Cardiac fibroblast (primary cell): ENCODE measurements at regions not wholly inside any gene's neighbourhood (a gene's known extent, or its start where the extent isn't known, plus 50 kb on each side); places are given as distances from the start of the nearest gene placed in this dataset.

Experiments used
- DNase-seq, 2 donors: peaks; one replicate each; pipeline versions ENCODE4 v3.0.0 to v3.0.0-alpha.2; 2010; ENCODE audit warnings: low read depth in 2 of 2
- H3K4me3 ChIP-seq, 2 donors: replicated peaks in 1 of 2; 1 replicate in 1 of 2; 2 replicates in 1 of 2; pipeline ENCODE4 v1.5.1; 2011; ENCODE audit warnings: low read depth in 2 of 2, low read length in 2 of 2, mild to moderate bottlenecking in 2 of 2, moderate library complexity in 1 of 2
- CTCF ChIP-seq: IDR thresholded peaks from one replicate; pipeline ENCODE4 v1.5.1; 2011; ENCODE audit warnings: low read depth, mild to moderate bottlenecking, low read length, inconsistent platforms

DNA sequence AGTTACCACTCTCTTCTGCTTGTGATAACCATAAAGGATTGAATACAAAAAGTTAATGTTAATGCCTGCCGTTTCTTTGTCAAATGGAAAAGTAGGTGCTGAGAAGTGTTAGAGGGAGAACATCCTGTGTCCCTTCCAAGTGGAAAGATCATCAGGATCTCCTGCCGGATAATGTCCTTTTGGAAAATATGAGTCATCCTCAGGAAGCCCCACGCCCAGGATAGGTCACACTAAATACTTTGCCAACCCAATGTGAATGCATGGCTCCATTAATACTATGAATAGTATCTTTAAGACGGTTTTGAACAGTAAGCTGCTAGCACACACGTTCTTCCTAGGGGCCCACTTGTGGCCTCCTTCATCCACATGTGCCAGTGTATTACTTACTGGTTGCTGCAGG, 279.5 kb downstream of the ZNF326 start:
- TF ChIP-seq CTCF, result no peak
- no peak overlapping the region for H3K4me3 ChIP-seq
- no peak for DNase-seq

DNA sequence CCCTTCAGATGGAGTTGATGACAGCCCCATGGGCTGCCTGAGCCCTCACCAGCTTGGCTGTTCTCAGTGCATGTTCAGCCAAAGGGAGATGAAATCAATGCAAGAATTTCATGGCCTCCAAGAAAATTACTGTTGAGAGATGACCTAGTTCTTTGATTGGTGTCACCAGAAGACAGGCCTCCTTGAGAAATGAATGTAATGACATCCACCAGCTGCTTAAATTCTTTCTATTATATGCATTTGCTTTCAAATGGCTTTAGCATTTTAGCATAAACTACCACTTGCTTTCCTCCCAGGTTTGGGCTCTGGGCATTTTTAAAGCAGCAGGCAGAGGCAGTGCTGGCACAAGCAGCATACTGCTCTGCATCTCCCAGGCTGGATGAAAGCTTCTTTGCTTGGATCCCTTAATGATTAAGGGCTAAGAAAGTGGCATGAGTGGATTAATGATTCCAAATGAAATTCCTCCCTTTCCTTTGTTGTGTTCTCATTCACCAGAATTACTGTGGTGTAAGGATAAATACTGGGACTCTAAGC, 278.4 kb downstream of the ZNF326 start:
- TF ChIP-seq CTCF, result no peak
- H3K4me3 ChIP-seq, result no peak overlapping the region

GRCh38 chr1:90262791-90263190, 267.9 kb downstream of the ZNF326 start:
- no peak for TF ChIP-seq CTCF
- H3K4me3 ChIP-seq, result no peak overlapping the region
- DNase-seq, result no peak

More for the DNA sequence above, 278.4 kb downstream of the ZNF326 start:
- no peak for DNase-seq

GRCh38 chr1:90262286-90262685, 267.4 kb downstream of the ZNF326 start:
- no peak for TF ChIP-seq CTCF
- H3K4me3 ChIP-seq, result no peak overlapping the region
- DNase-seq, result no peak

GRCh38 chr1:90246069-90246468, 251.2 kb downstream of the ZNF326 start:
- H3K4me3 ChIP-seq, result no peak overlapping the region
- DNase-seq, result no peak
- TF ChIP-seq CTCF, result no peak

- no peak overlapping the region for H3K4me3 ChIP-seq
- no peak for TF ChIP-seq CTCF
- DNase-seq, result no peak
Measured at GRCh38 chr1:90236493-90236892, 241.6 kb downstream of the ZNF326 start.

DNA sequence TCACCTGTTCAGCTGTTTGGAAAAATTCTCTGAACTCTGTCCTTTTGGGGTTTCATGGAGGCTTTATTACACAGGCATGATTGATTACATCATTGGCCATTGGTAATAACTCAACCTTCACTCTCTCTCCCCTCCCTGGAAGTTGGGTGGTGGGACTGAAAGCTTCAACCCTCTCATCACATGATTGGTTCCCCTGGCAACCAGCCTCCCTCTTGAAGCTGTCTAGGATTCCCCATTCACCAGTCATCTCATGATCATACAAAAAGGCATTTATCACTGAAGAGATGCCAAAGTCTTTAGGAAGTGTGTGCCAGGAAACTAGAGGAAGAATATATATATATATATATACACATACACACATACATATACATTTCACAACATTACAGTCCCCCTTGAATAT, 228.5 kb downstream of the ZNF326 start:
- H3K4me3 ChIP-seq, result no peak overlapping the region
- no peak for DNase-seq
- TF ChIP-seq CTCF, result no peak
